HEK293 (cell line): ENCODE measurements at regions not wholly inside any gene's neighbourhood (a gene's known extent, or its start where the extent isn't known, plus 50 kb on each side); places are given as distances from the start of the nearest gene placed in this dataset.

ENCODE experiments used
- CTCF ChIA-PET: fragments of 350-600 bp; formaldehyde crosslinking; extraction: SDS; loops from one replicate; lab custom pipeline; 2021; ENCODE audit warnings: antibody characterized with exemption; lab: Yijun Ruan, JAX
- POLR2A ChIA-PET: fragments of 300-600 bp; formaldehyde crosslinking; extraction: SDS; loops from one replicate; lab custom pipeline; 2020; ENCODE audit warnings: antibody characterized with exemption, inconsistent platforms; lab: Yijun Ruan, JAX
- H3K27ac ChIP-seq: fragments of 200-500 bp; sonication (Bioruptor generic); 2 replicates; pipeline ENCODE4 v1.5.1; 2014; ENCODE audit warnings: low read depth, low read length, control low read depth, inconsistent platforms; ENCODE audit errors: extremely low read depth
- H3K36me3 ChIP-seq, 2 experiments: fragments of 200-500 bp in 1 of 2; sonication (Bioruptor generic) in 1 of 2; 1 replicate in 1 of 2; 2 replicates in 1 of 2; pipeline ENCODE4 v1.5.1; 2014 to 2017; ENCODE audit warnings: inconsistent platforms in 2 of 2, low read length in 2 of 2; ENCODE audit not compliant: control insufficient read depth in 2 of 2, insufficient read depth in 1 of 2
- H3K4me1 ChIP-seq: fragments of 200-500 bp; sonication (Bioruptor generic); 2 replicates; pipeline ENCODE4 v1.5.1; 2014; ENCODE audit warnings: mild to moderate bottlenecking, low read length, inconsistent platforms; ENCODE audit not compliant: control insufficient read depth, insufficient read depth
- H3K4me3 ChIP-seq: 2 replicates; pipeline ENCODE4 v1.5.1; 2011; ENCODE audit warnings: low read depth, mild to moderate bottlenecking, control low read depth, low read length, moderate library complexity
- H3K9me3 ChIP-seq: fragments of 200-500 bp; sonication (Bioruptor generic); 2 replicates; pipeline ENCODE4 v1.5.1; 2014; ENCODE audit warnings: low read depth, low read length, inconsistent platforms; ENCODE audit not compliant: control insufficient read depth, insufficient read depth
- GFI1B ChIP-seq: fragments of 450-650 bp; formaldehyde crosslinking; IDR thresholded peaks from 2 replicates; pipeline ENCODE4 v1.5.1; 2016; ENCODE audit warnings: missing biosample characterization, missing genetic modification characterization
- HOXA7 ChIP-seq: sonication (generic); formaldehyde crosslinking; IDR thresholded peaks from 2 replicates; pipeline ENCODE4 v1.8.1; 2022; ENCODE audit warnings: missing genetic modification reagents, borderline replicate concordance
- IKZF3 ChIP-seq: fragments of 450-650 bp; IDR thresholded peaks from 2 replicates; pipeline ENCODE4 v1.5.0; 2018; ENCODE audit warnings: missing biosample characterization, mild to moderate bottlenecking, missing genetic modification characterization, moderate library complexity
- INSM2 ChIP-seq: fragments of 450-650 bp; formaldehyde crosslinking; IDR thresholded peaks from 2 replicates; pipeline ENCODE4 v1.5.1; 2016; ENCODE audit warnings: missing biosample characterization, missing genetic modification characterization
- KLF9 ChIP-seq: fragments of 450-650 bp; formaldehyde crosslinking; IDR thresholded peaks from 2 replicates; pipeline ENCODE4 v1.5.1; 2016; ENCODE audit warnings: missing biosample characterization, missing genetic modification characterization, low read depth
- OSR2 ChIP-seq: fragments of 450-650 bp; formaldehyde crosslinking; IDR thresholded peaks from 2 replicates; pipeline ENCODE4 v1.5.1; 2016; ENCODE audit warnings: missing biosample characterization, missing genetic modification characterization
- SETDB1 ChIP-seq: IDR thresholded peaks from one replicate; pipeline ENCODE4 v1.6.1; 2017; ENCODE audit warnings: mild to moderate bottlenecking, low read length, moderate library complexity, mixed read lengths; ENCODE audit not compliant: insufficient read length
- YY1 ChIP-seq: fragments of 450-650 bp; formaldehyde crosslinking; IDR thresholded peaks from 2 replicates; pipeline ENCODE4 v1.5.1; 2018; ENCODE audit warnings: missing biosample characterization, missing genetic modification characterization
- ZNF114 ChIP-seq: fragments of 450-650 bp; formaldehyde crosslinking; IDR thresholded peaks from 2 replicates; pipeline ENCODE4 v1.5.0; 2017; ENCODE audit warnings: missing biosample characterization, missing genetic modification characterization
- ZNF16 ChIP-seq: fragments of 450-650 bp; formaldehyde crosslinking; IDR thresholded peaks from 2 replicates; pipeline ENCODE4 v1.5.1; 2016; ENCODE audit warnings: low read depth, missing biosample characterization, missing genetic modification characterization
- ZNF175 ChIP-seq: fragments of 450-650 bp; formaldehyde crosslinking; IDR thresholded peaks from 2 replicates; pipeline ENCODE4 v1.5.1; 2016; ENCODE audit warnings: missing biosample characterization, missing genetic modification characterization
- ZNF280D ChIP-seq: fragments of 450-650 bp; formaldehyde crosslinking; IDR thresholded peaks from 2 replicates; pipeline ENCODE4 v1.5.1; 2016; ENCODE audit warnings: missing biosample characterization, missing genetic modification characterization
- ZNF394 ChIP-seq: fragments of 450-650 bp; formaldehyde crosslinking; IDR thresholded peaks from 2 replicates; pipeline ENCODE4 v1.5.1; 2016; ENCODE audit warnings: missing biosample characterization, missing genetic modification characterization, mild to moderate bottlenecking, moderate library complexity, borderline replicate concordance
- ZNF521 ChIP-seq: fragments of 450-650 bp; formaldehyde crosslinking; IDR thresholded peaks from 2 replicates; pipeline ENCODE4 v1.5.1; 2017; ENCODE audit warnings: missing biosample characterization, mild to moderate bottlenecking, missing genetic modification characterization
- ZNF555 ChIP-seq: fragments of 450-650 bp; formaldehyde crosslinking; conservative IDR thresholded peaks from 2 replicates; pipeline ENCODE4 v1.5.1; 2017; ENCODE audit warnings: missing biosample characterization, mild to moderate bottlenecking, missing genetic modification characterization, inconsistent platforms
- ZNF585B ChIP-seq: fragments of 450-650 bp; formaldehyde crosslinking; IDR thresholded peaks from 2 replicates; pipeline ENCODE4 v1.5.1; 2016; ENCODE audit warnings: missing biosample characterization, missing genetic modification characterization
- ZNF658 ChIP-seq: fragments of 450-650 bp; formaldehyde crosslinking; IDR thresholded peaks from 2 replicates; pipeline ENCODE4; 2016; ENCODE audit warnings: missing biosample characterization, missing genetic modification characterization
- ZNF692 ChIP-seq: fragments of 450-650 bp; formaldehyde crosslinking; IDR thresholded peaks from 2 replicates; pipeline ENCODE4 v1.5.1; 2016; ENCODE audit warnings: missing biosample characterization, missing genetic modification characterization
- ZNF747 ChIP-seq: fragments of 450-650 bp; formaldehyde crosslinking; IDR thresholded peaks from 2 replicates; pipeline ENCODE4 v1.5.1; 2016; ENCODE audit warnings: missing biosample characterization, missing genetic modification characterization
- ZNF791 ChIP-seq: fragments of 450-650 bp; formaldehyde crosslinking; IDR thresholded peaks from 2 replicates; pipeline ENCODE4 v1.5.1; 2016; ENCODE audit warnings: missing biosample characterization, missing genetic modification characterization
- ZNF837 ChIP-seq: fragments of 450-650 bp; formaldehyde crosslinking; IDR thresholded peaks from 2 replicates; pipeline ENCODE4 v1.5.1; 2016; ENCODE audit warnings: missing biosample characterization, missing genetic modification characterization
- TF ChIP-seq, protein P1 (sequence below): fragments of 450-650 bp; formaldehyde crosslinking; IDR thresholded peaks from 2 replicates; pipeline ENCODE4 v1.5.1; 2017; ENCODE audit warnings: missing biosample characterization, missing genetic modification characterization

DNA sequence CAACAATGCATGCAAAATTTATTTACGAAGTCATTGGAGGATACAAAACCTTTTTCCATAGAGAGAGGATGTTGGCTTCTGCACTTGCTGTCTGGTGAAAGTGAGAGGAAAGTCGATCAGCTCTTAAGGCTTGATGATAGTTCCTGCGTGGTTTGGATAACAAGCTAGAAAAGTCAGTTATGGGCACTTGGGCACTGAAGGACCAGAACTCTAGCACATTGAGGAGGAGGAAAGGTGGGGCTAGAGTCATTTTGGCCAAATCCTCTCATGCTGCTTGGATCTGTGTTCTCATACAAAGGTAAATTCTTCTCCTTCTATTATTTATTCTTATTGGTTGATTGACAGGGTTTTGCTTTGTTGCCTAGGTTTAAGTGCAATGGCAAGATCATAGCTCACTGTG lies 245.9 kb upstream of the ADAMTSL1 start:
- TF ChIP-seq ZNF280D (tag by site-specific recombination) (no peak), INSM2 (no peak), ZNF394 (tag by site-specific recombination) (no peak), HOXA7 (CRISPR knock-in tag) (no peak), ZNF521 (no peak), ZNF658 (tag by site-specific recombination) (no peak), ZNF585B (tag by site-specific recombination) (no peak), ZNF175 (tag by site-specific recombination) (no peak), YY1 (tag by site-specific recombination) (no peak), ZNF114 (tag by site-specific recombination) (no peak), ZNF16 (tag by site-specific recombination) (no peak), SETDB1 (no peak), ZNF692 (tag by site-specific recombination) (no peak)
- TF ChIP-seq, all 188 proteins: peak for 0
- CTCF ChIA-PET = interaction anchor here (0.5 to 1.4 kb wide), 4 partner anchors 14 to 1359 kb away, joined by 3 to 6 read pairs (median 3); no protein-coding TSS in a partner anchor
- no peak overlapping the region for H3K27ac ChIP-seq
- no peak overlapping the region for H3K4me3 ChIP-seq
- H3K4me1 ChIP-seq = no peaks in the 10 kb centered on the region
- H3K9me3 ChIP-seq = no peaks in the 10 kb centered on the region
- H3K36me3 ChIP-seq = no peaks in the 10 kb centered on the region
- POLR2A ChIA-PET = no interaction called here

DNA sequence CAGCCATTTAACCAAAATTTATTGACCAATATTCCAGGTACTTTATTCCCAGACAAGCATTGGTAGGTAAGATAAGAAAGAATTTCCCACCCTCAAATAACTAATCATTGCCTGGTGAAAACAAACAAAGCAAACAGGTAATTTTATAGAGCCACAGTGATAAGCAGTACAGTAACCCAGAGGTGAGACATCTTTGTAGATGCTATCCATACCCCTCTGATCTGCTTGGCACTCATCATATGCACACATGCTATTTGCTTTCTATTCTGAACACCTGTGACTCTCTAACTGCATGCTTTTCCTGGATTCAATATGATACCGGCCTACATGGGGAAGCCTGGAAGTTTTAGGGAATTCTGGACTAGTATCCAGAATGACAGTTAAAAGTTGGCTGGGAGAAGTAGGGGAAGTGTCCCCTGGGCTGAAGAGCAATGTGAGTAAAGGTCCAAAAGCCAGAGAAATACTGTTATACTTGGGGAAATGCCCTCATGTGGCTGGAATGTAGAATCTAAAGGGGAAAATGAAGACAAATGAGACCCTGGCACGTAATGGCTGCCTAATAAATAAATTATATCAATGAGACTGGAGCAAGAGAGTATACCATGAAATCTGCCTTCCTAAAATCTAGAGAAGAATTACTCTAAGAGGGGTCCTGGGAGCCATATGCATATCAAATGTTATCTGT lies 243.8 kb upstream of the ADAMTSL1 start:
- POLR2A ChIA-PET = no interaction called here
- H3K4me1 ChIP-seq = no peaks in the 10 kb centered on the region
- no peaks in the 10 kb centered on the region for H3K9me3 ChIP-seq
- TF ChIP-seq ZNF555 = no peak
- no peak for TF ChIP-seq ZNF837 (tag by site-specific recombination)
- no peak for TF ChIP-seq GFI1B (tag by site-specific recombination)
- no peak for TF ChIP-seq IKZF3
- no peak for TF ChIP-seq OSR2
- no peak for TF ChIP-seq ZNF658 (tag by site-specific recombination)
- TF ChIP-seq ZNF791 (tag by site-specific recombination) = no peak
- TF ChIP-seq KLF9 (tag by site-specific recombination) = no peak
- TF ChIP-seq, protein P1, sequence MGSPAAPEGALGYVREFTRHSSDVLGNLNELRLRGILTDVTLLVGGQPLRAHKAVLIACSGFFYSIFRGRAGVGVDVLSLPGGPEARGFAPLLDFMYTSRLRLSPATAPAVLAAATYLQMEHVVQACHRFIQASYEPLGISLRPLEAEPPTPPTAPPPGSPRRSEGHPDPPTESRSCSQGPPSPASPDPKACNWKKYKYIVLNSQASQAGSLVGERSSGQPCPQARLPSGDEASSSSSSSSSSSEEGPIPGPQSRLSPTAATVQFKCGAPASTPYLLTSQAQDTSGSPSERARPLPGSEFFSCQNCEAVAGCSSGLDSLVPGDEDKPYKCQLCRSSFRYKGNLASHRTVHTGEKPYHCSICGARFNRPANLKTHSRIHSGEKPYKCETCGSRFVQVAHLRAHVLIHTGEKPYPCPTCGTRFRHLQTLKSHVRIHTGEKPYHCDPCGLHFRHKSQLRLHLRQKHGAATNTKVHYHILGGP (tag by site-specific recombination) = no peak
- no peak for TF ChIP-seq ZNF747 (tag by site-specific recombination)

More for the DNA sequence above, 243.8 kb upstream of the ADAMTSL1 start:
- Histone ChIP-seq H3K27ac (no peak overlapping the region), H3K4me3 (no peak overlapping the region), H3K36me3 (no peaks in the 10 kb centered on the region)
- CTCF ChIA-PET = interaction anchor here (1.0 kb wide), 1 partner anchor 17 kb away, joined by 3 read pairs; no protein-coding TSS in a partner anchor
